G401 (cell line): ENCODE measurements at regions not wholly inside any gene's neighbourhood (a gene's known extent, or its start where the extent isn't known, plus 50 kb on each side); places are given as distances from the start of the nearest gene placed in this dataset.

Experiments
- DNase-seq: peaks from one replicate; pipeline ENCODE4 v3.0.0-alpha.2; 2015; ENCODE audit warnings: low spot score
- in situ Hi-C: cut with HindIII; loops from 2 replicates; pipeline ENCODE4 v1.10.0; 2016; ENCODE audit warnings: low sequenced_read_pairs, mixed read lengths

- in situ Hi-C loops: no loop called here
- no peak for DNase-seq
These were observed 222.1 kb upstream of the RHOBTB1 start for GRCh38 chr10:61166065-61166464.

- in situ Hi-C loops: no loop called here
- peak; percentile 5 for DNase-seq
These were observed 220.6 kb upstream of the RHOBTB1 start for GRCh38 chr10:61164458-61165160.

- no peak for DNase-seq
- in situ Hi-C loops: no loop called here
These were observed 219.4 kb upstream of the RHOBTB1 start for GRCh38 chr10:61163403-61163802.

- no peak for DNase-seq
- in situ Hi-C loops: no loop called here
These were observed 216.3 kb upstream of the RHOBTB1 start for GRCh38 chr10:61160253-61160652.

GRCh38 chr10:61159253-61159652 is 215.3 kb upstream of the RHOBTB1 start:
- no peak for DNase-seq
- in situ Hi-C loops: no loop called here

GRCh38 chr10:61157182-61157581 is 213.2 kb upstream of the RHOBTB1 start:
- no peak for DNase-seq
- in situ Hi-C loops: no loop called here

- in situ Hi-C loops: no loop called here
- no peak for DNase-seq
These were observed 209.8 kb upstream of the RHOBTB1 start for GRCh38 chr10:61153771-61154170.

GRCh38 chr10:61151059-61151458 is 207.1 kb upstream of the RHOBTB1 start:
- in situ Hi-C loops: no loop called here

GRCh38 chr10:61148451-61148850 is 204.5 kb upstream of the RHOBTB1 start:
- DNase-seq: no peak
- in situ Hi-C loops: no loop called here

More at GRCh38 chr10:61151059-61151458, 207.1 kb upstream of the RHOBTB1 start:
- DNase-seq: no peak

GRCh38 chr10:61142987-61143386 is 199.0 kb upstream of the RHOBTB1 start:
- in situ Hi-C loops: no loop called here

GRCh38 chr10:61140765-61141392 is 196.9 kb upstream of the RHOBTB1 start:
- in situ Hi-C loops: no loop called here
- DNase-seq: peak; percentile 59

More at GRCh38 chr10:61142987-61143386, 199.0 kb upstream of the RHOBTB1 start:
- no peak for DNase-seq

GRCh38 chr10:61139592-61139953 is 195.6 kb upstream of the RHOBTB1 start:
- no peak for DNase-seq
- in situ Hi-C loops: no loop called here

- in situ Hi-C loops: no loop called here
- no peak for DNase-seq
These were observed 195.0 kb upstream of the RHOBTB1 start for GRCh38 chr10:61138708-61139591.

GRCh38 chr10:61136139-61136538 is 192.2 kb upstream of the RHOBTB1 start:
- in situ Hi-C loops: no loop called here
- no peak for DNase-seq

GRCh38 chr10:61135276-61135721 is 191.3 kb upstream of the RHOBTB1 start:
- in situ Hi-C loops: no loop called here
- DNase-seq: no peak

GRCh38 chr10:61130366-61130765 is 186.4 kb upstream of the RHOBTB1 start:
- DNase-seq: no peak
- in situ Hi-C loops: no loop called here

GRCh38 chr10:61128196-61128595 is 184.2 kb upstream of the RHOBTB1 start:
- DNase-seq: no peak
- in situ Hi-C loops: no loop called here

GRCh38 chr10:61125560-61126170 is 181.7 kb upstream of the RHOBTB1 start:
- in situ Hi-C loops: no loop called here
- DNase-seq: no peak

- in situ Hi-C loops: no loop called here
- no peak for DNase-seq
These were observed 181.0 kb upstream of the RHOBTB1 start for GRCh38 chr10:61124756-61125530.
